Tongue (tissue), 1 donor: ENCODE measurements at regions not wholly inside any gene's neighbourhood (a gene's known extent, or its start where the extent isn't known, plus 50 kb on each side); places are given as distances from the start of the nearest gene placed in this dataset.

Experiments used
- DNase-seq: peaks from one replicate; pipeline ENCODE4 v3.0.0-alpha.2; 2015

GRCh38 chrY:8202837-8203236 lies 1134.4 kb upstream of the TSPY4 start:
- DNase-seq, result no peak

DNA sequence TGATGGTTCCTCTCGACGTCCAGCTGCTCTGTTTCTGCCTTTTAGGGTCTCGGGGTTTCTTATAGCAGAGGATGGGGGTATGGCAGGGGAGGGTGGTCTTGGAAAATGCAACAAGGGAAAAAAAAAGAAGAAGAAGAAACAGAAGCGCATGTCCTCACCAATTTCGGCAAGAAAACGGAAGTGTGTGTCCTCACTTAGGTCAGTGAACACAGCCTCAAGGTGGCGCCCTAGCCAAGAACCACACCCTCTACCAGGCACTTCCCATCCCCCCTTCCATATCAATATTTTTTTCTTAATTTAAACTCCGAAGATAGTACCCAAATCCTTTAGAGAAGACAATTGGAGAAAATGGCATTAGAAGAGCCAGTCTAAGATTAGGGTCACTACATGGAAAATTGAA lies 1096.1 kb upstream of the TSPY4 start:
- DNase-seq, result no peak

DNA sequence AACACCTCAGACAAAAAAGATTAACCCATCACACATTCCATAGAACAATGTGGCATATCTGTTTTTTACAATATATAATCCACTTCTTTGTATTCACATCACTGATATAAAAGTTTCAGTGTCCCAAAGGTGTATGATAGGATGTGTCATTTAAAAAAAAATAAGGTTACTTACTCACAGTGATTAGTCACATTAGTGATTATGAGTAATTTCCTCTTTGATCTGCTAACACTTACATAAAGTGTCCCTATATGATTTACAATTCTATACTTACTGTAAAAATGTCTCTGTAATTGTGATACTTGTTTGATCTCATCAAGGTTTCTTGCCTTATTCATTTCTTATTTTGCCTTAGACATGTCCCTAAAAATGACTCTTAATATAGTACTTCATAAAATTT lies 1063.5 kb upstream of the TSPY4 start:
- DNase-seq, result no peak

DNA sequence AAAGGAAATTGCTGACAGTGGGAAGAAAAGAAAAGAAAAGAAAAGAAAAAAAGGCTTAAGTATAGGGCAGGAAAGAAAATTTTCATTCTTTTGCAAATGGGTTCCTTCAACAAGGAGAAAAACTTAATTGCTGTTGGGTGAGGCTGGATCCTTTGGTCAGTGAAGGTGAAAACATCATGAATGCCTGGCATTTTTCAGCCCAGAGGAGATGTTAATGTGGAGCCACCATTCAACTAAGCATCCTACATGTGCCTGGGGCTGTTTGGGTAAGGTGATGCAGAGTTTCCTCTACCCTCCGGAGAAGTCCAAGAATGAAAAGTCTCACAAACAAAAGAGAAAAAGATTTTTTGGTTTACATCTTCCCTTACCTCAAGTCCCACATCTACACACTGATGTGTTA lies 1032.2 kb upstream of the TSPY4 start:
- DNase-seq, result no peak

GRCh38 chrY:8324113-8324512 lies 1013.2 kb upstream of the TSPY4 start:
- DNase-seq, result no peak

GRCh38 chrY:8326944-8327343 lies 1010.3 kb upstream of the TSPY4 start:
- no peak for DNase-seq

DNA sequence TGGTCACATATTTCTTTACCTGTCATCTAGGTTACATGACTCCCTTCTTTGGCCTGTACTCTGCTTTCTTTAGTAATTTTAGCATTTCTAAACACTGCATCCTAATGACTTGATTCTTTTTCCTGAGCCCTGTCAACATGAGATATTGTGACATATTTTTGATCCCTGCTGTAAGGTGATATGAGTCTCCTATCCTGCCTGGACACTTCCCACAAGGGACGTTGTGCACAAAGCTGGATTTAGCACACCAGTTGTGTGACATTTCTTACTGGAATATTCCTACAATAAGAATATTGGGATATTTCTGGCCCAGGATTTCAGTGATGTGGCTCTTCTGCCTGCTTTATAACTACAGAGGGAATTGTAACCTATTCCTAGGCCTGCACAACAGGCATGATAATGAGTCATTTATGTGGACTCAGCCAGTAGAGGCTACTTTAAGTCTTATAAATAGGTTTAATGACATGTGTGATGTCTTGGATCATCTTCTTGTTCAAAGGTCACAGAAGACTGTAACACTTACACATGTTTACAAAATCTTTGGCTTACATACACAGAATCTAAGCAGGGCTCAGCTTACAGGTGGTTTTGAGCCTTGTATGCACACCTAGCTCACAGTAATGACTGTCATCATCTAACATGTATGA lies 1009.4 kb upstream of the TSPY4 start:
- no peak for DNase-seq

DNA sequence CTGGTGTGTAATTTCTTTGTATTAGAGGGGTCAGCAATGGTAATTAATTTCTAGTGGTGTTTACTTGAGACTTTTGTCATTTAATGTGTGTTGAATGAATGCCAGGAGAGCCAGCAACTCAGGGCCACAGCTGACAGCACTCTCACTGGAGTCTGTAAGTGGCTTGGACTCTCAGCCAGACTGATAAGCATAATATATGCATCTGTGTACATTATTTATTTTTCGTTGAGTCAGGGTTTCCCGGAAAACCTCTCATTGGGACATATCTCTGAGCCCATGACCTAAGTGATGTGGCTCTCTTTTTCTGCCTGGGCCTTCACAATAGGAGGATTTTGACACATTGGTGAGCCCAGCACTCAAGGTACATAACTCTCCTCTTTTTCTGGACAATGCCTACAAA lies 1007.8 kb upstream of the TSPY4 start:
- no peak for DNase-seq

DNA sequence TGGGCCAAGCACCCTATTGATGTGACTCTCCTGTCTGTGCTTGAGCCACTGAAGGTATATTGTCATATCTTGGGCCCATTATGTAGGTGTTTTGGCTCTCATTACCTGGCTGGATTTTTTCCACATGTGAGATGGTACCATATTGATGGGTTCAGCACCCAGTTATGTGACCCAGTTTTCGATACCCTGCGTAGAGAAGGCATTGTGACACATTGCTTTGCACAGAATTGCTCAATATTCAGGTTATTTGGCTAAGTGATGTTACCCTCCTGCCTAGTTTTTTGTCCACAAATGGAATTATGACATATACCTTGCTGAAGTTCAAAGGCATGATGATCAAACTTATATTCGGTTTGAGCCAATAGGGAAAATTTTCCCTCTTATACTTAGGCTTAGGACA lies 1007.3 kb upstream of the TSPY4 start:
- no peak for DNase-seq

DNA sequence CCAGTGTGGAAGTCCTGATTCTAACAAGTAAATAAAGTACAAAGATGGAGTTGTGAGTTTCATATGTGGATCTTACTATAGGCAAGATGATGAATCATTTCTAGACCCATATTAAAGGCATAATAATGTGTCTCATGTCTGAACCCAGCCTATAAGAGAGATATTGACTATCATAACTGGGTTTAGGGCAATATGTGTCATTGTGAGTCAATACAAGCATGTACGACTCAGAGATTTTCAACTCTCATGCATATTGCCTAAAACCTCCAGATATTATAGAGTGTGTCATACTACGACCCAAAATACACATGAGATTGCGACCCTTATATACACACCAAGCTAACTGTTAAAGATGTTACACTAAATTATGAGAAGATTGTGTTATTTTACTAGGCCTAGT lies 1003.9 kb upstream of the TSPY4 start:
- no peak for DNase-seq

DNA sequence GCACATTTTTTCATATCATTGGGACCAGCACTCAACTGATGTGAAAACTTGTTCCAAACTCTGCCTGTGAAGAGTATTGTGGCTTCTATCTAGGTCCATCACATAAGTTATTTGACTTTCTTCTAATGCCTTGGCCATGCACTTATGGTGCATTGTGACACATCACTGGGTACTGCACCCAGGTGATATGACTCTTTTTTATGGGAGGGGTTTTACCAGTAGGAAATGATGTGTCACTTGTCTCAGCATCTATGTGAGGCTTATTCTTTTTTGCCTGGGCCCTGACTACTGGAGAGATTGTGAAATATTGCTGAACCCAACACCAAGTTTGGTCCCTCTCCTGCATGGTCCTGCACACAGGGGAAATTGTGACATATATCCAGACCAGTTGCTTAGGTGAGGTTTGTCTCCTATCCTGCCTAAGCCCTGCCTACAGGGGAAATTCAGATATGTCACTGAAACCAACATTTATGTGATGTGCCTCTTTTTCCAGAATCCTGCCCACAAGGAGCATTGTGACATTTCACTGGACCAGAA lies 1001.9 kb upstream of the TSPY4 start:
- DNase-seq, result no peak

- no peak for DNase-seq
Measured at GRCh38 chrY:8336112-8336774, 1001.0 kb upstream of the TSPY4 start.

GRCh38 chrY:8341000-8341399 lies 996.3 kb upstream of the TSPY4 start:
- DNase-seq, result no peak

GRCh38 chrY:8342173-8342572 lies 995.1 kb upstream of the TSPY4 start:
- DNase-seq, result no peak

- DNase-seq, result no peak
Measured at GRCh38 chrY:8351241-8351640, 986.0 kb upstream of the TSPY4 start.

GRCh38 chrY:8352201-8352600 lies 985.1 kb upstream of the TSPY4 start:
- DNase-seq, result no peak

GRCh38 chrY:8358161-8358560 lies 979.1 kb upstream of the TSPY4 start:
- no peak for DNase-seq

- DNase-seq, result no peak
Measured at GRCh38 chrY:8361715-8362114, 975.5 kb upstream of the TSPY4 start.

DNA sequence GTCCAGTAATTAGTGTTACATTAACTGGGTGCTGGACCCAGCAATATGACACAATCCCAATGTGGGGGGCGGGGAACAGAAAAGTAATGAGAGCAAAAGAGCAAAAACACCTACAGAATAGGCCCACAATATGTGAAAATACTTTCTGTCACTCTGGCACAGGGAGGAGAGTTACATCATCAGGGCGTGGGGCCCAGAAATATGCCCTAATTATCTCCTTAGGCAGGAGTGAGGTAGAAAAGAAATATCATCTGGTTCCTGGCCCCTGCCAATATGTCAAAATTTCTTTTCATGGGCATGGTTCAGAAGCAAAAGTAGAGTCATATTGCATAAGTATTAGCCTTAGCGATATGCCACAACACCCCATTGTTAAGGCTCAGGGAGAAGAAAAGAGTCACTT lies 959.8 kb upstream of the TSPY4 start:
- DNase-seq, result no peak

DNA sequence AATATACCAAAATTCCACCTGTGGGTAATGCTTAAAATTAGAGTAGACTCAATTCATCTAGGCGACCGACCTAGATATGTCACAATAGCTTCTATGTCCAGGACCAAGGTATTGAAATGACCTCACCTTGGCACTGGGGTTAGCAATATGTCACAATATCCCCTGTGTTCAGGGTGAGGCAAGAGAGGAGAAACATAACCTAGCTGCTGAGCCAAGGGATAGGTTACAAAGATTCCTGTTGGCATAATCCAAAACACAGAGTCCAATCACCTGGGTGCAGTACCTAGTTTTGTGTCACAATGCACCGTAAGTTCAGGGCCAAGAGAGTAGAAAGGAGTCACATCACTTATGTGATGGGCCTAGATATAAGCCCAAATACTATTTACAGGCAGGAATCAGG lies 957.5 kb upstream of the TSPY4 start:
- DNase-seq, result no peak

GRCh38 chrY:8381425-8381824 lies 955.8 kb upstream of the TSPY4 start:
- no peak for DNase-seq

GRCh38 chrY:8386053-8386452 lies 951.2 kb upstream of the TSPY4 start:
- DNase-seq, result no peak

DNA sequence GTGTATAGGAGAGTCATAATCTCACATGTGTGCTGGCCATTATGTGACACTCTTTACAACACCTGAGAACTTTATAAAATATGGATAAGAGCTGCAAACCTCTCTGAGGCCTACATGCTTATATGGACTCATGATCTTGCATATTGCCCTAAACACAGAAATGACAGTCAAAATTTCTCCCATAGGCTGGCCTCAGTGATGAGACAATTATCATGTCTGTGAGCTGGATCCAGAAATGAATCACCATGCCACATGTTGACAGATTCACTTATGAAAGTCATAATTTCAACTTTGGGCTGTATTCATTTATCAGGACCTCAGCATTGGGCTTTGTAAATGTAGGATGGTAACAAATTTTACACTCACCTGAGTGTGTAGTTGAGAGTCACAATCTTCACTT lies 948.8 kb upstream of the TSPY4 start:
- DNase-seq, result no peak

GRCh38 chrY:8390310-8390709 lies 947.0 kb upstream of the TSPY4 start:
- DNase-seq, result no peak
